ENCODE measurements at regions not wholly inside any gene's neighbourhood (a gene's known extent, or its start where the extent isn't known, plus 50 kb on each side); places are given as distances from the start of the nearest gene placed in this dataset.

GRCh38 chr13:22198001-22198400 is 527.1 kb downstream of the FGF9 start:
- Histone ChIP-seq H3K4me1 (ENCODE audit: control insufficient read depth in 1 of 2, insufficient read depth in 2 of 2, low read length in 2 of 2) (no peaks in the 10 kb centered on the region), H3K27ac (ENCODE audit: low read length) (no peak overlapping the region), H3K36me3 (ENCODE audit: control insufficient read depth in 1 of 2, insufficient read depth in 2 of 2, low read length in 2 of 2) (no peaks in the 10 kb centered on the region), H3K9me3 (ENCODE audit: control insufficient read depth in 1 of 2, low read length in 2 of 2) (no peaks in the 10 kb centered on the region), H3K27me3 (ENCODE audit: low read depth, low read length) (no peaks in the 10 kb centered on the region), H3K4me3 (ENCODE audit: low read depth in 1 of 2, low read length in 2 of 2) (peak overlapping the region; percentile 5 to 12)

- peak overlapping the region; percentile 5 to 12 for H3K4me3 ChIP-seq (ENCODE audit: low read depth in 1 of 2, low read length in 2 of 2)
These were observed 527.9 kb downstream of the FGF9 start for GRCh38 chr13:22198641-22199217.

GRCh38 chr13:22200440-22200839 is 529.6 kb downstream of the FGF9 start:
- Histone ChIP-seq H3K27me3 (ENCODE audit: low read depth, low read length) (no peaks in the 10 kb centered on the region), H3K4me3 (ENCODE audit: low read depth in 1 of 2, low read length in 2 of 2) (no peak overlapping the region), H3K27ac (ENCODE audit: low read length) (no peak overlapping the region), H3K36me3 (ENCODE audit: control insufficient read depth in 1 of 2, insufficient read depth in 2 of 2, low read length in 2 of 2) (no peaks in the 10 kb centered on the region), H3K9me3 (ENCODE audit: control insufficient read depth in 1 of 2, low read length in 2 of 2) (no peaks in the 10 kb centered on the region), H3K4me1 (ENCODE audit: control insufficient read depth in 1 of 2, insufficient read depth in 2 of 2, low read length in 2 of 2) (no peaks in the 10 kb centered on the region)

More at GRCh38 chr13:22198641-22199217, 527.9 kb downstream of the FGF9 start:
- no peak overlapping the region for H3K27ac ChIP-seq (ENCODE audit: low read length)
- H3K4me1 ChIP-seq (ENCODE audit: control insufficient read depth in 1 of 2, insufficient read depth in 2 of 2, low read length in 2 of 2) = no peaks in the 10 kb centered on the region
- H3K27me3 ChIP-seq (ENCODE audit: low read depth, low read length) = no peaks in the 10 kb centered on the region
- H3K9me3 ChIP-seq (ENCODE audit: control insufficient read depth in 1 of 2, low read length in 2 of 2) = no peaks in the 10 kb centered on the region
- no peaks in the 10 kb centered on the region for H3K36me3 ChIP-seq (ENCODE audit: control insufficient read depth in 1 of 2, insufficient read depth in 2 of 2, low read length in 2 of 2)

GRCh38 chr13:22201375-22201925 is 530.6 kb downstream of the FGF9 start:
- Histone ChIP-seq H3K27me3 (ENCODE audit: low read depth, low read length) (no peaks in the 10 kb centered on the region), H3K36me3 (ENCODE audit: control insufficient read depth in 1 of 2, insufficient read depth in 2 of 2, low read length in 2 of 2) (no peaks in the 10 kb centered on the region), H3K9me3 (ENCODE audit: control insufficient read depth in 1 of 2, low read length in 2 of 2) (peaks cover 0 to 2% of the 10 kb centered on the region in 2 donors), H3K4me1 (ENCODE audit: control insufficient read depth in 1 of 2, insufficient read depth in 2 of 2, low read length in 2 of 2) (no peaks in the 10 kb centered on the region), H3K27ac (ENCODE audit: low read length) (no peak overlapping the region), H3K4me3 (ENCODE audit: low read depth in 1 of 2, low read length in 2 of 2) (no peak overlapping the region)

- Histone ChIP-seq H3K4me1 (ENCODE audit: control insufficient read depth in 1 of 2, insufficient read depth in 2 of 2, low read length in 2 of 2) (no peaks in the 10 kb centered on the region), H3K36me3 (ENCODE audit: control insufficient read depth in 1 of 2, insufficient read depth in 2 of 2, low read length in 2 of 2) (no peaks in the 10 kb centered on the region), H3K4me3 (ENCODE audit: low read depth in 1 of 2, low read length in 2 of 2) (no peak overlapping the region), H3K9me3 (ENCODE audit: control insufficient read depth in 1 of 2, low read length in 2 of 2) (peaks cover 0 to 2% of the 10 kb centered on the region in 2 donors), H3K27me3 (ENCODE audit: low read depth, low read length) (no peaks in the 10 kb centered on the region), H3K27ac (ENCODE audit: low read length) (no peak overlapping the region)
These were observed 539.5 kb downstream of the FGF9 start for GRCh38 chr13:22210134-22210930.

GRCh38 chr13:22211876-22212275 is 541.0 kb downstream of the FGF9 start:
- Histone ChIP-seq H3K4me3 (ENCODE audit: low read depth in 1 of 2, low read length in 2 of 2) (no peak overlapping the region), H3K27ac (ENCODE audit: low read length) (no peak overlapping the region), H3K4me1 (ENCODE audit: control insufficient read depth in 1 of 2, insufficient read depth in 2 of 2, low read length in 2 of 2) (no peaks in the 10 kb centered on the region), H3K27me3 (ENCODE audit: low read depth, low read length) (no peaks in the 10 kb centered on the region), H3K9me3 (ENCODE audit: control insufficient read depth in 1 of 2, low read length in 2 of 2) (no peaks in the 10 kb centered on the region), H3K36me3 (ENCODE audit: control insufficient read depth in 1 of 2, insufficient read depth in 2 of 2, low read length in 2 of 2) (no peaks in the 10 kb centered on the region)

- Histone ChIP-seq H3K4me1 (ENCODE audit: control insufficient read depth in 1 of 2, insufficient read depth in 2 of 2, low read length in 2 of 2) (no peaks in the 10 kb centered on the region), H3K36me3 (ENCODE audit: control insufficient read depth in 1 of 2, insufficient read depth in 2 of 2, low read length in 2 of 2) (no peaks in the 10 kb centered on the region), H3K27me3 (ENCODE audit: low read depth, low read length) (no peaks in the 10 kb centered on the region), H3K4me3 (ENCODE audit: low read depth in 1 of 2, low read length in 2 of 2) (no peak overlapping the region), H3K9me3 (ENCODE audit: control insufficient read depth in 1 of 2, low read length in 2 of 2) (no peaks in the 10 kb centered on the region), H3K27ac (ENCODE audit: low read length) (no peak overlapping the region)
These were observed 541.7 kb downstream of the FGF9 start for GRCh38 chr13:22212576-22212975.

GRCh38 chr13:22214184-22214583 is 543.3 kb downstream of the FGF9 start:
- Histone ChIP-seq H3K27ac (ENCODE audit: low read length) (no peak overlapping the region), H3K27me3 (ENCODE audit: low read depth, low read length) (no peaks in the 10 kb centered on the region), H3K36me3 (ENCODE audit: control insufficient read depth in 1 of 2, insufficient read depth in 2 of 2, low read length in 2 of 2) (no peaks in the 10 kb centered on the region)

GRCh38 chr13:22218797-22219196 is 547.9 kb downstream of the FGF9 start:
- H3K4me3 ChIP-seq (ENCODE audit: low read depth in 1 of 2, low read length in 2 of 2) = no peak overlapping the region
- H3K36me3 ChIP-seq (ENCODE audit: control insufficient read depth in 1 of 2, insufficient read depth in 2 of 2, low read length in 2 of 2) = no peaks in the 10 kb centered on the region
- no peak overlapping the region for H3K27ac ChIP-seq (ENCODE audit: low read length)
- H3K9me3 ChIP-seq (ENCODE audit: control insufficient read depth in 1 of 2, low read length in 2 of 2) = no peaks in the 10 kb centered on the region
- H3K27me3 ChIP-seq (ENCODE audit: low read depth, low read length) = no peaks in the 10 kb centered on the region
- peaks cover 0 to 15% of the 10 kb centered on the region in 2 donors for H3K4me1 ChIP-seq (ENCODE audit: control insufficient read depth in 1 of 2, insufficient read depth in 2 of 2, low read length in 2 of 2)

More at GRCh38 chr13:22214184-22214583, 543.3 kb downstream of the FGF9 start:
- Histone ChIP-seq H3K4me1 (ENCODE audit: control insufficient read depth in 1 of 2, insufficient read depth in 2 of 2, low read length in 2 of 2) (peaks cover 0 to 9% of the 10 kb centered on the region in 2 donors), H3K4me3 (ENCODE audit: low read depth in 1 of 2, low read length in 2 of 2) (no peak overlapping the region), H3K9me3 (ENCODE audit: control insufficient read depth in 1 of 2, low read length in 2 of 2) (no peaks in the 10 kb centered on the region)

- Histone ChIP-seq H3K36me3 (ENCODE audit: control insufficient read depth in 1 of 2, insufficient read depth in 2 of 2, low read length in 2 of 2) (no peaks in the 10 kb centered on the region), H3K9me3 (ENCODE audit: control insufficient read depth in 1 of 2, low read length in 2 of 2) (no peaks in the 10 kb centered on the region), H3K4me1 (ENCODE audit: control insufficient read depth in 1 of 2, insufficient read depth in 2 of 2, low read length in 2 of 2) (peaks cover 0 to 15% of the 10 kb centered on the region in 2 donors), H3K27me3 (ENCODE audit: low read depth, low read length) (no peaks in the 10 kb centered on the region), H3K27ac (ENCODE audit: low read length) (no peak overlapping the region), H3K4me3 (ENCODE audit: low read depth in 1 of 2, low read length in 2 of 2) (no peak overlapping the region)
These were observed 548.8 kb downstream of the FGF9 start for GRCh38 chr13:22219709-22220108.

GRCh38 chr13:22220151-22221135 is 549.6 kb downstream of the FGF9 start:
- no peak overlapping the region for H3K4me3 ChIP-seq (ENCODE audit: low read depth in 1 of 2, low read length in 2 of 2)
- no peaks in the 10 kb centered on the region for H3K36me3 ChIP-seq (ENCODE audit: control insufficient read depth in 1 of 2, insufficient read depth in 2 of 2, low read length in 2 of 2)
- H3K27me3 ChIP-seq (ENCODE audit: low read depth, low read length) = no peaks in the 10 kb centered on the region

More at GRCh38 chr13:22220151-22221135, 549.6 kb downstream of the FGF9 start:
- H3K9me3 ChIP-seq (ENCODE audit: control insufficient read depth in 1 of 2, low read length in 2 of 2) = no peaks in the 10 kb centered on the region
- no peak overlapping the region for H3K27ac ChIP-seq (ENCODE audit: low read length)
- H3K4me1 ChIP-seq (ENCODE audit: control insufficient read depth in 1 of 2, insufficient read depth in 2 of 2, low read length in 2 of 2) = peaks cover 0 to 15% of the 10 kb centered on the region in 2 donors
